GM12875 (cell line): ENCODE measurements at regions not wholly inside any gene's neighbourhood (a gene's known extent, or its start where the extent isn't known, plus 50 kb on each side); places are given as distances from the start of the nearest gene placed in this dataset.

Experiments used
- H3K4me3 ChIP-seq: one replicate; pipeline ENCODE4 v1.5.1; 2011; ENCODE audit warnings: low read depth, low read length, control low read depth
- TF ChIP-seq, protein P1 (sequence below): IDR thresholded peaks from 2 replicates; pipeline ENCODE4 v1.5.1; 2011; ENCODE audit warnings: low read depth, mild to moderate bottlenecking, control low read depth, inconsistent platforms, low read length, moderate library complexity, borderline replicate concordance; ENCODE audit not compliant: insufficient read depth

DNA sequence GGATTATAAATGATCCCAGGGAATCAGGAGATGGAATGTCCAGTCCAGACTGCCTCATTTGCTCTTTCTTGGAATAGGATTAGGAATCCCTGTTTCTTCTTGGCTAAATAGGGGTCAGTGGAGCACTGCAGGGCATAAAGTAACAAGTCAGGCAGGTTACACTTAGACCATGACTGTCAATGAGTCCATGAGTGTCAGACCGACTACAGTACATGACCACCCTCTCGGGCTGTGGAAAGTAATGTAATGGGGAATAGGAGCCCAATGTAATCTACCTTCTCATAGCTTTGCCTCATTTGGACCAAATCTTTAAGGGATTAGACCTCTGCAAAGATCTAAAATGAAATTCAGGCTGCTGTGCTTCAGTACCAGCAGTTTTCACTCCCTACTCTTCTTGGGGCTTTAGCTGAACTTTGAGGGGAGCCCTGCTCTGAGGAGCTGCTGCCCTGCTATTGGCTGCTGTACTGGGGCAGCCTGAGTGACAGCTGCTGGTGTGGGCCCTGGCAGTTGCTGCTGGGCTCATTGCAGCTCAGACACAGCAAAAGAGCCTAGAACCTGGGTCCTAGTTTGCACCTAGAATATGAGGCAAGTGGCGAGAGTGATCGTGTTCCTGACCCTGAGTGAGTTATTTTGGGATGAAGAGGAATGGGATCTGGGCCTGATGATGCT is 62.2 kb upstream of the OR4E1 start:
- H3K4me3 ChIP-seq = no peak overlapping the region
- TF ChIP-seq, protein P1, sequence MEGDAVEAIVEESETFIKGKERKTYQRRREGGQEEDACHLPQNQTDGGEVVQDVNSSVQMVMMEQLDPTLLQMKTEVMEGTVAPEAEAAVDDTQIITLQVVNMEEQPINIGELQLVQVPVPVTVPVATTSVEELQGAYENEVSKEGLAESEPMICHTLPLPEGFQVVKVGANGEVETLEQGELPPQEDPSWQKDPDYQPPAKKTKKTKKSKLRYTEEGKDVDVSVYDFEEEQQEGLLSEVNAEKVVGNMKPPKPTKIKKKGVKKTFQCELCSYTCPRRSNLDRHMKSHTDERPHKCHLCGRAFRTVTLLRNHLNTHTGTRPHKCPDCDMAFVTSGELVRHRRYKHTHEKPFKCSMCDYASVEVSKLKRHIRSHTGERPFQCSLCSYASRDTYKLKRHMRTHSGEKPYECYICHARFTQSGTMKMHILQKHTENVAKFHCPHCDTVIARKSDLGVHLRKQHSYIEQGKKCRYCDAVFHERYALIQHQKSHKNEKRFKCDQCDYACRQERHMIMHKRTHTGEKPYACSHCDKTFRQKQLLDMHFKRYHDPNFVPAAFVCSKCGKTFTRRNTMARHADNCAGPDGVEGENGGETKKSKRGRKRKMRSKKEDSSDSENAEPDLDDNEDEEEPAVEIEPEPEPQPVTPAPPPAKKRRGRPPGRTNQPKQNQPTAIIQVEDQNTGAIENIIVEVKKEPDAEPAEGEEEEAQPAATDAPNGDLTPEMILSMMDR = no peak

DNA sequence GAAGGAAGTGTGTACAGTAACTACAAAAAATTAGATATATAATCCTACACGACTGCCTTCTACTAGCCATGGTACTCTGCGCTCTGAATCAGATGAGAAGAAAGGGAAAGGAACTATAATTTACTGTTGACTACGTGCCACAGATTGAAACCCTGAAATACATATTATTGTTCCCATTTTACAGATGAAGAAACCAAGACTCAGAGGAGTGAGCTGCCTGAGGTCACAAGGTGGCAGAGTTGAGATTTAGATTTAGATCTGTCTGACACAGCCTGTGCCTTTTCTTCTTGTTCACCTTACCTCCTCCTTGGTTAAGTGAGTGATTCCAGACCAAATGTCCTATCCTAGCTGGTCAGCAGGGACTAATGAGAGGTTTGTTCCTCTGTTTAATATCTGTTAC is 61.6 kb upstream of the OR4E1 start:
- TF ChIP-seq, protein P1 = no peak
- H3K4me3 ChIP-seq = no peak overlapping the region

GRCh38 chr14:21734457-21735074 is 60.9 kb upstream of the OR4E1 start:
- TF ChIP-seq, protein P1 = peak; percentile 55; the same call in 1 of the 2 replicates
- H3K4me3 ChIP-seq = no peak overlapping the region

GRCh38 chr14:21729703-21730233 is 56.1 kb upstream of the OR4E1 start:
- TF ChIP-seq, protein P1 = no peak
- H3K4me3 ChIP-seq = no peak overlapping the region

GRCh38 chr14:21725250-21725649 is 51.6 kb upstream of the OR4E1 start:
- TF ChIP-seq, protein P1 = no peak
- H3K4me3 ChIP-seq = no peak overlapping the region

DNA sequence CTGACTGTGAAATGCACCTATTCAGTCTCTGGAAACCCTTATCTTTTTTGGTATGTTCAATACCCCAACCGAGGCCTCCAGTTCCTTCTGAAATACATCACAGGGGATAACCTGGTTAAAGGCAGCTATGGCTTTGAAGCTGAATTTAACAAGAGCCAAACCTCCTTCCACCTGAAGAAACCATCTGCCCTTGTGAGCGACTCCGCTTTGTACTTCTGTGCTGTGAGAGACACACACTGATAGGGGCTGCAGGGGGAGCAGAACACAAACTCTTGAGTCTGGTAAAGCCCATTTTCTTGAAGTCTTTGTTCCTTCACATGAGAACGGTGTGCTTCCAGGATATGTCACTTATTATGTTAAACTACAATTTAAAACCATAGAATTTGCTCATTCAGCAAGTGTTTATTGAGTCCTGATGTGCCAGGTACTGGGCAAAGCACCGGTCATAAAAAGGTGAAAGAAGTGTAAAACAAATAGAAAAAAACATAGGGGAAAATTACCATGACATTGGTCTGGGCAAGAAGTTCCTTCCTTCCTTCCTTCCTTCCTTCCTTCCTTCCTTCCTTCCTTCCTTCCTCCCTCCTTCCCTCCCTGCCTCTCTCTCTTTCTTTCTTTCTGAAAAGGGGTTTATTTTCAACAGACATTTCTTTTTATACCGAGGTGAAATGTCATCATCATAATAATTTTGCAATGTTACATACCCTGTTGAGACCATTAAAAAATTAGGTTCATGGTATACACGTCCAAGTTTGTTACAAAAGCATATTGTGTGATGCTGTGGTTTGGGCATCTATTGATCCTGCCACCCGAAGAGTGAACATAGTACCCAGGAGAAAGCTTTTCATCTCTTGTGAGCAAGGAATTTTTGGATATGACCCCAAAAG is 50.7 kb upstream of the OR4E1 start:
- TF ChIP-seq, protein P1 = no peak
- no peak overlapping the region for H3K4me3 ChIP-seq
